NCI-H1930 (cell line): ENCODE measurements at regions not wholly inside any gene's neighbourhood (a gene's known extent, or its start where the extent isn't known, plus 50 kb on each side); places are given as distances from the start of the nearest gene placed in this dataset.

Experiments
- DNase-seq, 2 experiments: peaks; one replicate each; lab custom pipeline; 2025; lab: John Stamatoyannopoulos, UW

- no peak for DNase-seq
These were observed 526.1 kb upstream of the GBE1 start for GRCh38 chr3:82287562-82287961.

GRCh38 chr3:82281205-82281604 is 519.8 kb upstream of the GBE1 start:
- DNase-seq, result no peak

GRCh38 chr3:82276992-82277391 is 515.5 kb upstream of the GBE1 start:
- no peak for DNase-seq

- DNase-seq, result no peak
These were observed 513.5 kb upstream of the GBE1 start for GRCh38 chr3:82274897-82275296.

- DNase-seq, result no peak
These were observed 504.3 kb upstream of the GBE1 start for GRCh38 chr3:82265747-82266146.

- no peak for DNase-seq
These were observed 500.7 kb upstream of the GBE1 start for GRCh38 chr3:82262193-82262592.

GRCh38 chr3:82261637-82262036 is 500.2 kb upstream of the GBE1 start:
- no peak for DNase-seq

- DNase-seq, result no peak
These were observed 499.6 kb upstream of the GBE1 start for GRCh38 chr3:82261013-82261412.

- DNase-seq, result no peak
These were observed 498.5 kb upstream of the GBE1 start for GRCh38 chr3:82259994-82260393.

- no peak for DNase-seq
These were observed 478.9 kb upstream of the GBE1 start for GRCh38 chr3:82240322-82240721.

GRCh38 chr3:82236257-82236656 is 474.8 kb upstream of the GBE1 start:
- DNase-seq, result peak in 1 of 2 experiments; percentile 17

- no peak for DNase-seq
These were observed 468.0 kb upstream of the GBE1 start for GRCh38 chr3:82229397-82229796.

- DNase-seq, result no peak
These were observed 463.2 kb upstream of the GBE1 start for GRCh38 chr3:82224661-82225060.

- DNase-seq, result no peak
These were observed 461.0 kb upstream of the GBE1 start for GRCh38 chr3:82222401-82222800.

- DNase-seq, result no peak
These were observed 456.1 kb upstream of the GBE1 start for GRCh38 chr3:82217571-82217970.

GRCh38 chr3:82208002-82208710 is 446.7 kb upstream of the GBE1 start:
- DNase-seq, result no peak

GRCh38 chr3:82202269-82202668 is 440.8 kb upstream of the GBE1 start:
- no peak for DNase-seq

- DNase-seq, result no peak
These were observed 439.9 kb upstream of the GBE1 start for GRCh38 chr3:82201316-82201715.

GRCh38 chr3:82198009-82198408 is 436.6 kb upstream of the GBE1 start:
- DNase-seq, result no peak

GRCh38 chr3:82196645-82197044 is 435.2 kb upstream of the GBE1 start:
- no peak for DNase-seq

GRCh38 chr3:82194870-82195269 is 433.4 kb upstream of the GBE1 start:
- peak in 1 of 2 experiments; percentile 3 for DNase-seq

GRCh38 chr3:82186017-82186416 is 424.6 kb upstream of the GBE1 start:
- DNase-seq, result no peak

GRCh38 chr3:82179291-82179690 is 417.8 kb upstream of the GBE1 start:
- DNase-seq, result no peak

GRCh38 chr3:82178291-82178690 is 416.8 kb upstream of the GBE1 start:
- DNase-seq, result no peak
